Stomach (tissue), 4 donors: ENCODE measurements at regions not wholly inside any gene's neighbourhood (a gene's known extent, or its start where the extent isn't known, plus 50 kb on each side); places are given as distances from the start of the nearest gene placed in this dataset.
A peak's percentile ranks its signal among the peaks of the same experiment; 100 is the strongest.

Experiments used
- CTCF ChIP-seq, 7 experiments: fragments of 450-650 bp in 4 of 7; fragments of 200-600 bp in 3 of 7; sonication (generic) in 3 of 7; IDR thresholded peaks; one replicate each; pipeline ENCODE4 v1.5.1; 2016 to 2019; ENCODE audit warnings: antibody characterized with exemption in 7 of 7, control low read depth in 2 of 7, mild to moderate bottlenecking in 1 of 7
- POLR2AphosphoS5 ChIP-seq, 3 donors: sonication (generic); formaldehyde crosslinking; IDR thresholded peaks; one replicate each; pipeline ENCODE4 v1.6.1; 2016; ENCODE audit warnings: antibody characterized with exemption in 3 of 3

- TF ChIP-seq CTCF (IDR thresholded peaks at IDR 0.05) = peak in 4 of 7 experiments; percentile 25 to 49 (median 44)
- TF ChIP-seq POLR2AphosphoS5 (IDR thresholded peaks at IDR 0.05) = no peak
Observed at GRCh38 chr15:46091860-46092450, 457.1 kb downstream of the SQOR start.
